Adrenal gland (tissue), 9 donors: ENCODE measurements at regions not wholly inside any gene's neighbourhood (a gene's known extent, or its start where the extent isn't known, plus 50 kb on each side); places are given as distances from the start of the nearest gene placed in this dataset.

Source experiments
- DNase-seq, 7 donors: peaks; one replicate each; pipeline ENCODE4 v3.0.0-alpha.2; 2019 to 2020
- H3K27ac ChIP-seq, 5 donors: fragments of 200-600 bp; sonication (generic) in 4 of 5; 1 replicate in 3 of 5; 2 replicates in 2 of 5; pipeline versions ENCODE4 v1.5.1 to v1.8.0; 2016 to 2020; ENCODE audit warnings: mild to moderate bottlenecking in 1 of 5
- H3K27me3 ChIP-seq: fragments of 200-600 bp; 2 replicates; pipeline ENCODE4 v1.8.0; 2021
- H3K36me3 ChIP-seq, 2 donors: fragments of 200-600 bp; replicated peaks in 1 of 2; 1 replicate in 1 of 2; 2 replicates in 1 of 2; pipeline versions ENCODE4 v1.5.1 to v1.8.0; 2018 to 2022
- H3K4me1 ChIP-seq, 2 donors: fragments of 200-600 bp; replicated peaks in 1 of 2; 1 replicate in 1 of 2; 2 replicates in 1 of 2; pipeline versions ENCODE4 v1.5.1 to v1.8.0; 2018 to 2021
- H3K4me3 ChIP-seq, 4 donors: fragments of 200-600 bp; sonication (generic) in 3 of 4; one replicate each; pipeline ENCODE4 v1.5.1; 2016 to 2018
- H3K9me3 ChIP-seq, 3 donors: fragments of 200-600 bp; sonication (generic) in 1 of 3; replicated peaks in 1 of 3; 1 replicate in 2 of 3; 2 replicates in 1 of 3; pipeline versions ENCODE4 v1.5.1 to v1.8.0; 2016 to 2021
- POLR2A ChIP-seq, 2 donors: fragments of 450-650 bp; IDR thresholded peaks; one replicate each; pipeline ENCODE4 v1.6.1; 2017; ENCODE audit warnings: antibody characterized with exemption in 2 of 2, mild to moderate bottlenecking in 2 of 2, moderate library complexity in 1 of 2
- WGBS, 4 donors: extraction: QIAGEN DNeasy Blood & Tissue Kit in 2 of 4; methylation state at CpG; one replicate each; pipeline versions ENCODE4 v1.1.5 to v1.1.7; 2013 to 2017; 5-methylcytosine and 5-hydroxymethylcytosine counted together
- intact Hi-C, 2 donors: fragments of 100-400 bp; cut with DNase I; formaldehyde crosslinking; loops; one replicate each; pipeline versions ENCODE4 v1.14.1 to v1.15.0; 2022 to 2023
- TF ChIP-seq, protein P1 (sequence below), 6 experiments: fragments of 450-650 bp in 4 of 6; fragments of 200-600 bp in 2 of 6; sonication (generic) in 1 of 6; IDR thresholded peaks; 1 replicate in 5 of 6; 2 replicates in 1 of 6; pipeline versions ENCODE4 v1.5.1 to v1.8.0; 2016 to 2021; ENCODE audit warnings: antibody characterized with exemption in 6 of 6, mild to moderate bottlenecking in 2 of 6, moderate library complexity in 1 of 6
- donor health status: healthy with polysubstance abuse.
- donor health status: Bipolar disorder and iron deficiency.
- donor health status: DM: yes; HTN: yes; CAD: no.
- donor health status: DM: no; HTN: no; CAD: no.
- donor health status: DM: no; HTN: no; CAD: no.

GRCh38 chr9:84513979-84514378 lies 155.6 kb upstream of the NTRK2 start:
- no peak for DNase-seq
- no peaks in the 10 kb centered on the region for H3K4me1 ChIP-seq
- no peak overlapping the region for H3K27ac ChIP-seq
- no peaks in the 10 kb centered on the region for H3K9me3 ChIP-seq
- no peaks in the 10 kb centered on the region for H3K36me3 ChIP-seq
- H3K4me3 ChIP-seq = no peak overlapping the region
- no peaks in the 10 kb centered on the region for H3K27me3 ChIP-seq
- intact Hi-C loops = no loop called here
- TF ChIP-seq POLR2A (IDR thresholded peaks at IDR 0.05) = no peak
- TF ChIP-seq, protein P1, sequence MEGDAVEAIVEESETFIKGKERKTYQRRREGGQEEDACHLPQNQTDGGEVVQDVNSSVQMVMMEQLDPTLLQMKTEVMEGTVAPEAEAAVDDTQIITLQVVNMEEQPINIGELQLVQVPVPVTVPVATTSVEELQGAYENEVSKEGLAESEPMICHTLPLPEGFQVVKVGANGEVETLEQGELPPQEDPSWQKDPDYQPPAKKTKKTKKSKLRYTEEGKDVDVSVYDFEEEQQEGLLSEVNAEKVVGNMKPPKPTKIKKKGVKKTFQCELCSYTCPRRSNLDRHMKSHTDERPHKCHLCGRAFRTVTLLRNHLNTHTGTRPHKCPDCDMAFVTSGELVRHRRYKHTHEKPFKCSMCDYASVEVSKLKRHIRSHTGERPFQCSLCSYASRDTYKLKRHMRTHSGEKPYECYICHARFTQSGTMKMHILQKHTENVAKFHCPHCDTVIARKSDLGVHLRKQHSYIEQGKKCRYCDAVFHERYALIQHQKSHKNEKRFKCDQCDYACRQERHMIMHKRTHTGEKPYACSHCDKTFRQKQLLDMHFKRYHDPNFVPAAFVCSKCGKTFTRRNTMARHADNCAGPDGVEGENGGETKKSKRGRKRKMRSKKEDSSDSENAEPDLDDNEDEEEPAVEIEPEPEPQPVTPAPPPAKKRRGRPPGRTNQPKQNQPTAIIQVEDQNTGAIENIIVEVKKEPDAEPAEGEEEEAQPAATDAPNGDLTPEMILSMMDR (IDR thresholded peaks at IDR 0.05) = no peak
- 74 to 86% (median 81%) methylated on average over 2 of the region's 2 CpGs for WGBS, 4 donors

DNA sequence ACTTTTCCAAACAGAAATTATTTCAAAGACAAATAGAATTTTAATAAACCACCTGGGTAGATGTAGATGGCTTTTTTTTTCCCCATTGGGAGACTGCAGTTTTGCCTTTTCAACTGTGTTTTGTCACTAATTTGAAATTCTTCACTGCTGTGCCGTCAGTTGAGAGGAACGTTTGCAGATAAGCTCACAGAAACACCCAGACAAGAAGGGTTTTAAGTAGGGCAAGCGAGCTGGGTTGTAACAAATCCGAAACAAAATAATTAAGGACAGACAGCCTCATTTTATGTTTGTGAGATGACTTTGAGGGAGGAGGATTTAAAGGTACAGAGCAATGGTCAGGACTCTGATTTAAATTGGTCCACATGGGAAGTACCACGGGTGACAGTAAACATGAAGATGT lies 155.1 kb upstream of the NTRK2 start:
- 56 to 64% (median 59%) methylated on average over 5 of the region's 5 CpGs for WGBS, 4 donors
- intact Hi-C loops = no loop called here

DNA sequence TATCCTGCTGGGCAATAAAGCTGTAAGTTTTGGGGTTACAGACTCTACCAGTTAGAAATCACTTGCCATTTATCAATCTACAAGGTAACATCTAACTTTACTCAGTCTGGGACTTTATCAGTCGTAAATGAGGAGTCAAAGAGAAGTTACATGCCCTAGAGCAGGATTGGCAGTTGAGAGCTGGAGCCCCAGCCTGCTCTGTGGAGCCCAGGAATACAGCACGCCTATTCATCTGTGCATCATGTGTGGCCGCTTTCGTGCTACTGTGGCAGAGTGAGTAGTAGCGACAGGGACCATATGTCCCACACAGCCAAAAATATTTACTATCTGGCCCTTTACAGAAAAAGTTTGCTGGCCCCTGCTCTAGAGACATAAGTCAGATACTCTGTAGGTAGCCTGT lies 152.5 kb upstream of the NTRK2 start:
- WGBS, 4 donors = 75 to 88% (median 79%) methylated on average over 4 to 5 of the region's 5 CpGs

More for the DNA sequence above, 155.1 kb upstream of the NTRK2 start:
- TF ChIP-seq, protein P1 (IDR thresholded peaks at IDR 0.05) = no peak
- no peak for TF ChIP-seq POLR2A (IDR thresholded peaks at IDR 0.05)
- no peaks in the 10 kb centered on the region for H3K9me3 ChIP-seq
- H3K27ac ChIP-seq = no peak overlapping the region
- no peaks in the 10 kb centered on the region for H3K36me3 ChIP-seq
- H3K4me3 ChIP-seq = no peak overlapping the region
- H3K4me1 ChIP-seq = no peaks in the 10 kb centered on the region
- no peak for DNase-seq
- no peaks in the 10 kb centered on the region for H3K27me3 ChIP-seq

DNA sequence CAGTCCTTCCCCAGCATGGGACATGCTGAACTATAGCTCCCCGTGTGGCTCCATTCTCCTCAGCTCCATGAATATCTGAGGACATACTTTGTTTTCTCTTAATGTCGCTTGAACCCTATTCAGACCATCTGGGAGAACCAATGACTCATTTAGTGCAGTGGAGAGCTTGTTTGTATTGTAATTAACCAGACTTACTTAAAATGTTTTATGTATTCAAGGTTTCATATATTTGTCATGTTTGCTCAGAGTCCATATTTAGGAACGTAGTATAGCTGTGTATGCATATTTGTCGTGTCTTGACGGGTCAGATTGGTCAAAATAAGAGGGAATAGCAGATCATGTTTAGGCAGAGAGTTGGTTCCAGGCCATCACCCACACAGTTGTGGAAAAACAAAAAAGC lies 150.1 kb upstream of the NTRK2 start:
- WGBS, 4 donors = 79 to 91% (median 83%) methylated on average over 5 of the region's 5 CpGs
- intact Hi-C loops = no loop called here
- Histone ChIP-seq H3K9me3 (no peaks in the 10 kb centered on the region), H3K36me3 (no peaks in the 10 kb centered on the region), H3K4me3 (no peak overlapping the region), H3K27me3 (no peaks in the 10 kb centered on the region), H3K27ac (no peak overlapping the region), H3K4me1 (no peaks in the 10 kb centered on the region)
- no peak for DNase-seq
- TF ChIP-seq, protein P1 (IDR thresholded peaks at IDR 0.05) = no peak
- TF ChIP-seq POLR2A (IDR thresholded peaks at IDR 0.05) = no peak

More for the DNA sequence above, 152.5 kb upstream of the NTRK2 start:
- Histone ChIP-seq H3K36me3 (no peaks in the 10 kb centered on the region), H3K27ac (no peak overlapping the region), H3K4me3 (no peak overlapping the region), H3K9me3 (no peaks in the 10 kb centered on the region), H3K27me3 (no peaks in the 10 kb centered on the region), H3K4me1 (no peaks in the 10 kb centered on the region)
- intact Hi-C loops = no loop called here
- TF ChIP-seq, protein P1 (IDR thresholded peaks at IDR 0.05) = no peak
- no peak for TF ChIP-seq POLR2A (IDR thresholded peaks at IDR 0.05)
- DNase-seq = no peak
